SH-SY5Y (cell line): ENCODE measurements at regions not wholly inside any gene's neighbourhood (a gene's known extent, or its start where the extent isn't known, plus 50 kb on each side); places are given as distances from the start of the nearest gene placed in this dataset.

ENCODE experiments used
- GATA2 ChIP-seq: IDR thresholded peaks from 2 replicates; pipeline ENCODE4 v1.6.1; 2011; ENCODE audit warnings: mild to moderate bottlenecking, low read depth, low read length
- GATA3 ChIP-seq: IDR thresholded peaks from 2 replicates; pipeline ENCODE4 v1.6.1; 2011; ENCODE audit warnings: low read depth, mild to moderate bottlenecking, low read length, moderate library complexity

GRCh38 chr1:60280819-60281218 lies 207.2 kb upstream of the C1orf87 start:
- TF ChIP-seq GATA3, result no peak
- no peak for TF ChIP-seq GATA2

DNA sequence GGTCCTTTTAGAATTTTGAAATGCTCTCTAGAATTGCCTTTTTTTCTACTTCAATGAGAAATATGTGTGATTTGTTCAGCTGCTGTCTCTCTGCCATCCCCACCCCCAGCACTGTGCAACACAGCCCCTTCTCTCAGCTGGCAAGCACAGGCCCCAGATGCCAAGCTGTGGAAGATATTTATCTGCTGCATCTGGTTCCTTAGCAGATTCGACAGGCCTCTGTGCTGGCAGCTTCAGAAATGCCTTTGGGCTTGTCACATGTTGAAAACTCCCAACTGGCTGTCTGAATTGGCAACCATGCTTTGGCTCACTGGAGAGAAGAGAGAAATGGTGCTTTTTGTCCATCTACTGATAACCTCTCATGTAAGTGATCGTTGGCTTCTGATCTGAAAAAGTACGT lies 206.7 kb upstream of the C1orf87 start:
- peak; percentile 99 for TF ChIP-seq GATA2
- TF ChIP-seq GATA3, result peak; percentile 97

DNA sequence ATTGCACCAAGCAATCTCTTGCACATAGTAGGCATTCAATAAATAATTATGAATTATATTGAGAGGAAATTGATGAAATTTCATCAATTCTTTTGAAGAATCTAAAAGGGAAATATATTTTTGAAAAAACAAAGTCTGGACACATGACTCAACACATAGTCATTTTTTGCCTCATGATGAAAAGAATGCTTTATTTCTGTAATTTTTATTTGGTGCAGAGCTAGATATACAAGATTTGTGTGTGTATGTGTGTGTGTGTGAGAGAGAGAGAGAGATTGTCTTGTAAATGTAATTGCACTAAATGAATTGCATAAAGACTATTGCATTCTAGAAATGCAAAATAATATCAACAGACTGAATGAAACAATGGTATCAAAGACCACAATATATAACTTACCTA lies 206.2 kb upstream of the C1orf87 start:
- TF ChIP-seq GATA2, result no peak
- TF ChIP-seq GATA3, result no peak

- TF ChIP-seq GATA3 (no peak), GATA2 (no peak)
These were observed 203.7 kb upstream of the C1orf87 start for GRCh38 chr1:60277269-60277668.

DNA sequence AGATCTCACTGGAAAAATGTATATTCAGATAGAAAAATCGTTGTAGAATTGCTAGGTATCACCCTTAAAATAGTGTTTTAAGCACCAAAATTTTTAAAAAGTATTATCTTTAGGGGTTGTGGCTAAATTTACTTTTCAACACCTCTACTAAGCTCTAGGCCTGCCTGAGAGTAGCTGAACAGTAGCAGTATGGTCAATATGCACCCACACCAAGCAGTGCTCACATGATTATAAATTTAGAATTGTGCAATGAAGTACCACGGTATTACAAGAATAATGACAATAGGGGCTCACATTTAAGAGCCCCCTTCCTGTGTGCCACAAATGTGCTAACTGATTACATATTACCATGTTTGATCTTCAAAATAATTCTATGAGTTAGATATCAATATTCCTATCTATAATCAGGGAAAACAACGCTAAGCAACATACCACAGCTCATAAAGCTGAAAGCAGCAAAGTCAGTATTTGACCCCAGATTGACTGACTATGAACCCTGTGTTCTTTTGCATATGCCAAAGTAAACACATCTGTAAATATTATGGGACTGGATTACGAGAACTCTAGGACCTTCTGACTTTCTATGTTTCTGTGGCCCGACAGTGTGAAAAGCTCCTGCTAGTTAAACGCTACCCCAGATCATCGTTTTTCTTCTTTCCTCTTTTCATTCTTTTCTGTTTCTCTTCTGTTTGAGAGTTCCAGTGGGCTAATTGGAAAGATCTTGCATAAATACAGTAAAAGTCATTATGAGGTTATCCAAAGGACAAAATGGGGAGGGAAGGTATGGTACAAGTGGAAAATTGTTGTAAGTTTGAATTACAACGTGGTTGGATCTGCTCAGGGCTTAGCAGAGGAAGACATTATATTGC lies 201.1 kb upstream of the C1orf87 start:
- TF ChIP-seq GATA3 (no peak), GATA2 (no peak)

DNA sequence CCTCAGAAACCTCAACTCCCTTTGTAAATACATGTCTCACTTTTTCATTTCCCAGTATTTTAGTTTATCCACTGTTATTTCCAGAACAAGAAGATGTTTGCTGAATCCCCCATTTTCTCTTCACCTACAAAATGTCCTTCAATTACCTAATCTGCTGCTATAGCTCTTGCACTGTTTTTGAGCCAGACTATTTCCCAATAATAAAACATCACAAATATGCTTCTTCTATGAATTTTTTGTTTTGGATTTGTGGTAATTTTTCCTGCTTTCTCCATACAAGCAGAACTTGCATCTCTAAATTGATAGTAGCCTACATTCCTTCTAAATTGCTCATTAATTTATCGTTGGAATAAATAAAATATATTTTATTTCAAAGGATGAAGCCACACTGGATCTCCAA lies 199.6 kb upstream of the C1orf87 start:
- TF ChIP-seq GATA2, result no peak
- TF ChIP-seq GATA3, result no peak

GRCh38 chr1:60271041-60271440 lies 197.5 kb upstream of the C1orf87 start:
- no peak for TF ChIP-seq GATA3
- no peak for TF ChIP-seq GATA2

GRCh38 chr1:60268451-60268850 lies 194.9 kb upstream of the C1orf87 start:
- no peak for TF ChIP-seq GATA2
- TF ChIP-seq GATA3, result no peak

DNA sequence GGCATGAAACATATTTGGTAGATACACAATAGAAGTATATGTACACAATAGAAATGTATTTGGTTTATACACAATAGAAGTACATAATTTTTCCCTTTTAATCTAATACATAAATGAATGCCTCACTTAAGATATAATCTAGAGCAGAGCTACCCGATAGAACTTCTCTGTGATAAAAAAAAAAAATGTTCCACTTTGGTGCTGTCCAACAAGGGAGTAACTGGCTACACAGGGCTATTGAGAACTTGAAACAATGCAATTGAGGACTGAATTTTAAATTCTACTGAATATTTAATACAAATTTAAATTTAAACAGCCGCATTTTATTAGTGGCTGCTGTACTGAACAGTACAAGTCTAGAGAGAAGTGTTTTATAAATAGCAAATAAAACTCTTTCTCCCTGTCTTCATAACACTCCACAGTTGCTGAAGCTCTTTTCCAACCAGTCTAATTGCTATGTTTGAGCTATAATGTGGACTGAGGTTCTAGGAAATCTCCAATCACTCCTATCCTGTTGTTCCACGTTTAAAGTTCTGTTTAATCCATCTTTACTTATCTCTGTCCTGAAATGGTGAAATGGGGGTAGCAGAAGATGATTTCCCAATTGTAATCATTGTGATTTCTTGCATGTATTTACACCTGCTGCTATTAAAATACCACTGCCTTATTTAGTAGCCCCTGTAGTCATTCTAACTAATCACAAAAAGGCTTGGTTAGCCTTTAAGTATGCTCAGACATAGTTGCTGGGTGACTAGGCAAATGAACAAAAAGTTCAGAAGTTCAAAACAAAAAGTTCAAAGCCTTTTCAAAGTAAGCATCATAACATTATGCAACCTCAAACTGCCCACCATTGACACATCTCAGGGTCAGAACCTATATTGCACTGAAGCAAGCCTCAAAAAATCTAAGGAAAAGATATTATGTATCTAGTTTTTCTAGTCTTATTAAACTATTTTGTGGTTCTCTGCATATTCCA lies 192.3 kb upstream of the C1orf87 start:
- TF ChIP-seq GATA2 (no peak), GATA3 (no peak)

DNA sequence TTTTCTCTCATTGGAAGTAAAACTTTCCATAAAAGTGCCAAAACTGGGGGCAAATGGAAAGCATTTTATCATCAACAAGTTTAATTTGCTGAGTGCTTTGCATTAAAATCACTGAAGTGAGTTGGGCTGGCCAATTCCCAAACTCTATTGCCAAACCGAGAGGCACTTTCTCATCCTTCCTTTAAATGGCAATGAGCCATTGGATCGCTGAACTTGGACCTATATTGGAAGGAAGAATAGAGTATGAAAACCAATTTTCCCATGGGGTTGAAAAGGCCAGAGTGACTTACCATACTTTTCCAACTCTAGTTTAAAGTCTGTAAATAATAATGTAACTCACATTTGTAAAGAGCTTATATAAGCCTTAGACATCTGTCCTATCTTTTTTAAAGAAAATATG lies 189.1 kb upstream of the C1orf87 start:
- TF ChIP-seq GATA2 (no peak), GATA3 (no peak)

DNA sequence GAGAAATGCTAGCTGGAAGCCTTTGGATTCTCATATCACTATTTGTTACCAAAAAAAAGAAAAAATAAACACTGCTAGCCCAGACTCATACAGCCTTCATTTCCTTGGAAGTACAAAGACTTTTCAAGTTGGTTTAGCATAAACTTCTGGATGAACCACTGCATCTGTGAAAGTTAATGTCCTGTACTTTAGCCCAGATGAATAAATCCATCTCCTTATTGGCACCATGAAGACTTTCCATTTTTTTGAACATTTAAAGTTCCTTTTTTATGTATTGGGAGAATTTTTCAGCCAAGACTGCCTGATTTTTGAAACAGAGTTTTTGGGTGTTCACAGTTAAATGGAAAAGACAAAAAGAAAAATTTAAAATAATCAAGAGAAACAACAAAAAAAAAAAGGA lies 184.0 kb upstream of the C1orf87 start:
- no peak for TF ChIP-seq GATA2
- TF ChIP-seq GATA3, result no peak

DNA sequence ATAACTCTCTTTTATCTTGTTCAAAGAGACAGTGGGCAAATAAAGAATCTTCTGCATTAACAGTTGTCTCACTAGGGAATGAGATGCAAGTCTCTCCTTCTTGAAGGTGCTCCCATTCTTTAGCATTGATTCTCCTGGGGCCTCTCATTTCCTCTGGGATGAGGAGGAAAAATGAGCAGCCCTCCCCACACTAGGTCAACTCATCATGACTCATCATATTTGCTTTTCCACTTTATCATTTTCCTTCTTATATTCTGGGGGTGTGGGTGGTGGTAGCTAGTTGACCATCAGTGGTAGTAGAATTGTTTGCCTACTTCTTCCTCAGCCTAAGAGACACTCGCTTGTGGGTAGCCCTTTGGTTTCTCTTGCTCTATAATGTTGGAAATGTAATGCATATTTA lies 182.0 kb upstream of the C1orf87 start:
- TF ChIP-seq GATA3 (no peak), GATA2 (no peak)

GRCh38 chr1:60251426-60251825 lies 177.9 kb upstream of the C1orf87 start:
- no peak for TF ChIP-seq GATA3
- no peak for TF ChIP-seq GATA2

- TF ChIP-seq GATA2 (no peak), GATA3 (no peak)
These were observed 171.8 kb upstream of the C1orf87 start for GRCh38 chr1:60245324-60245723.
